Motor neuron (in vitro differentiated cells): ENCODE measurements at regions not wholly inside any gene's neighbourhood (a gene's known extent, or its start where the extent isn't known, plus 50 kb on each side); places are given as distances from the start of the nearest gene placed in this dataset.
A peak's percentile ranks its signal among the peaks of the same experiment; 100 is the strongest.
"Not testable (repeated sequence)": the region's sequence is repeated elsewhere in the genome, so short reads cannot be mapped to it uniquely, and the experiment has no call there.

Source experiments
- ATAC-seq, 8 experiments: fragments of 200-7000 bp; cut with Tn5 transposase; replicated peaks in 6 of 8; 2 replicates each; pipeline ENCODE4 v1.8.0; 2021; ENCODE audit warnings: mild to moderate bottlenecking in 8 of 8, moderate library complexity in 8 of 8
- H3K27ac ChIP-seq, 2 donors: fragments of 250-450 bp; sonication (Bioruptor Pico); 2 replicates each; pipeline ENCODE4 v1.9.0; 2021; ENCODE audit warnings: antibody characterized with exemption in 2 of 2, mild to moderate bottlenecking in 2 of 2, moderate library complexity in 1 of 2
- H3K4me1 ChIP-seq, 2 donors: fragments of 250-450 bp; sonication (Bioruptor Pico); replicated peaks in 1 of 2; 2 replicates each; pipeline ENCODE4 v1.6.1; 2021; ENCODE audit warnings: antibody characterized with exemption in 2 of 2, mild to moderate bottlenecking in 2 of 2, moderate library complexity in 1 of 2
- H3K4me3 ChIP-seq, 5 donors: fragments of 250-450 bp; sonication (Bioruptor Pico); 2 replicates each; pipeline ENCODE4 v1.9.0; 2021; ENCODE audit warnings: antibody characterized with exemption in 5 of 5, mild to moderate bottlenecking in 5 of 5, moderate library complexity in 4 of 5
- WGBS, 10 experiments: fragments of 450-650 bp; shearing (Covaris generic); methylation state at CpG; one replicate each; pipeline ENCODE4 v1.0.0; 2022; 5-methylcytosine and 5-hydroxymethylcytosine counted together
- in situ Hi-C, 9 experiments: fragments of 400-800 bp; cut with MboI; loops; one replicate each; pipeline ENCODE4 v1.15.0; 2021; ENCODE audit warnings: low sequenced_read_pairs in 9 of 9, low pct_unique_long_range_greater_than_20kb in 2 of 9; ENCODE audit not compliant: unreplicated experiment in 9 of 9

DNA sequence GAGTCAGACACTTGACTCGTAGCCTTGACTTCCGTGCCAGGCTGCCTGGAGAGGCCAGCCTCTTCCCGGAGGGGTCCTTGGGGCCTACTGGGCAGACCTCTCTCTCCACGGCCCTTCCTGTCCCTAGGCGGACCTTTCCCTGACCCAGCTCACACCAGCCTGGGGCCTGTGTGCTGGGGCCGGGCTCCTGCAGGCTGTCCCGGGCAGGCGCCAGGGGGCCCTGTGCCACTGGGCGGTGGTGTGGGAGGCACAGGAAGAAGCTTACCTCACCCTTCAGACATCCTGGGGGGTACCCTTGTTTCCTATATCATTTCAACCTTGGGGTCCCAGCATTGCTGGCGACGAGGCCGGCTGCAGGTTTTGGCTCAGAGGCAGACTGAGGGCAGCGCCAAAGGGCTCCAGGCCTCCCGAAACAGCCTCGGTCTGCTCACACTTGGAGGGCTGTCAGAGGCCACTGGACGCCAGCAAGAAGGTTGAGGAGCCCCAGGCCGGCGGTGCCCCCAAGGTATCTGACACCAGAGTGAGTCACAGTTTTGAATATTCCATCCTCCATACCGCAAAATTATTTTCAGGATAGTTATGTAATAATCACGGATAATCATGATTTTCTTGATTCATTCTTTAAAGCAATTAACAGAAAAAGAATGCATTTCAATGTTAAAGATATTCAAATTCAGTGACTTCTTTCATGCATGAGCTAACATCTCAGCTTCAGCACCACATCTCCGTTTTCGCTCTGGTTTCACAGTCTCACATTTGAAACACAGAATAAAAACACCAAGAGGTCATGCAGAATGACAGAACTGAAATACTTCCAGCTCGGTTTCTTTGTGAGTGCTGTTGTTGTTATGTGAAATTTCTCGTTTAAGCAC lies 3967.6 kb upstream of the TPTE start:
- no CpG with 5 or more reads among the region's 24 CpGs for WGBS, 10 experiments
- in situ Hi-C loops, result not testable (repeated sequence)
- ATAC-seq, result peak in 6 of 8 experiments; percentile 3 to 61 (median 22)

DNA sequence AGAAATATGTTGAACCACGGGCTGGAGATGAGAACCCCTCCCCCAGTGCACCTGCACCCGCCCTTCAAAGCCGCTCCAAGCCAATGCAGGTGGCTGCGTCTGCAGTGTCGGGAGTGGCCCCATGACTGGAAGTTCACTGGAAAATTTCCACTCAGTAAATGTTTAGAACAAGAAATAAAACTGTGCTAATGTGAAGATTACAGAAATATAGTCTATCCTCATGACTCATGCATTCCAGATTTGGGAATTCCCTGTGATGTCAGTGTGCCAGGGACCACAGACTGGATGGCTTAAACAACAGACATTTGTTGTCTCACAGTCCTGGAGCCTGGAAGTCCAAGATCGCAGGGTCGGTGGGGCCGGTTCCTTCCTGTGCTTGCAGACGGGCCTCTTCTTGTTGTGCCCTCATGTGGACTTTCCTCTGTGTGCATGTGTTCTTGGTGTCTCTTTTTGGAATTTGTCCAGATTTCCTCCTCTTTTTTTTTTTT lies 3967.0 kb upstream of the TPTE start:
- peak; percentile 30 to 89 (median 42) for ATAC-seq
- WGBS, 10 experiments, result no CpG with 5 or more reads among the region's 9 CpGs
- H3K4me1 ChIP-seq, H3K4me3 ChIP-seq, H3K27ac ChIP-seq, in situ Hi-C loops: not testable (repeated sequence)

More for the DNA sequence above, 3967.6 kb upstream of the TPTE start:
- not testable (repeated sequence) for H3K4me1 ChIP-seq, H3K4me3 ChIP-seq, H3K27ac ChIP-seq

DNA sequence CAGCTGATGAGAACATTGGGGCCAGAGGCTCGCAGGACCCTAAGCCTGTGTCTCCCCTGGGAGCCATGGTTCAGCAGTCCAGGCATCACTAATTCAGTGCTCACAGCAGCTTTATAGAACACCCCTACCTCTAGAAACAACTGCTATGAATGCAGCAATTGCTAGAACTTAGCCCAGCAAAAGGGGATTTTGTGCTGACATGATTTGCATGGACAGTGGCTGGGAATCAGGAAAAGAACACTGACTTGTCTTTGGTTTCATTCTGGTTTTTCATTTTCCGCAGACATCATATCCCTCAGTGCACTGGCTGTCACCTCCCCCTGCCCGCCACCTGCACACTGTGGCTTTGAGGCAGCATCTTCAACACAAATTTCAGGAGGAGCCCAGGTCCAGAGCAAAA lies 3964.9 kb upstream of the TPTE start:
- peak in 1 of 8 experiments; percentile 21 for ATAC-seq
- H3K27ac ChIP-seq, H3K4me3 ChIP-seq, in situ Hi-C loops, H3K4me1 ChIP-seq: not testable (repeated sequence)
- WGBS, 10 experiments, result no CpG with 5 or more reads among the region's 3 CpGs

DNA sequence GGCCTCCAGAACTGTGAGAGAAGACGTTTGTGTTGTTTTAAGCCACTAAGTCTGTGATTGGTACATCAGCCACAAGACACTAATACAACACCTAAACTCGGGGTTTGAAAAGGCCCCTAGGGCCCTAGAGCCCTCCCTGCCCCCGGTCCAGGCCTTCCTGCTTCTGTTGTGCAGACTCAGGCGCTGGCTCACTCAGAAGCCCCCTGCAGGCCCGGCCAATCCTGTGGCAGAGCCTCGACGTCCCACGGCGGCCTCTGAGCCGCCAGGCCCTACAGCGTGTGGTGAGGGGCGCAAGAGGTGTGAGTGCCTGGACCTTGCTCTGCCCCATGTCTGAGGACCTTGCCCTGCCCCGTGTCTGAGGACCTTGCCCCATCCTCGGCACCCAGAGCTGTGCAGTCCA lies 3964.0 kb upstream of the TPTE start:
- no CpG with 5 or more reads among the region's 14 CpGs for WGBS, 10 experiments
- in situ Hi-C loops, H3K27ac ChIP-seq, H3K4me1 ChIP-seq, ATAC-seq, H3K4me3 ChIP-seq: not testable (repeated sequence)

DNA sequence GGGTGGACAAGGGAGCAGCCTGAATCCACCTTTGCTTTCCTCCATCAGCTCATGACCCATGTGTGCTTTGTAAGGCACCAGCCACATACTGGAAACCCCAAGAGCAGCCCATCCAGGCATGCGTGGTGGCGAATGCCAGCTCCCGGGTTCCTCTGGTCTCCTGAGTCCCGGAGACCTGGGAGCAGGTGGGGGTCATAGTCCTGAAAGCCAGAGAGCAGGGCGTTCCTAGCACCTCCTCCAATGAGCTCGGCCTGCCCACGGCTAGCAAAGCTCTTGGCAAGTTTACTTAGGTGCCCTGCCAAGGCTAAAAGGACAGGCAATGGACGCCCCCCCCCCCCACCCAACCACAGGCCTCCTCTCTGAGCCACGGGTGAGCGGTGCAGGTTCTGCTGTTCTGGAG lies 3960.2 kb upstream of the TPTE start:
- no CpG with 5 or more reads among the region's 10 CpGs for WGBS, 10 experiments
- ATAC-seq, in situ Hi-C loops, H3K4me1 ChIP-seq, H3K4me3 ChIP-seq, H3K27ac ChIP-seq: not testable (repeated sequence)

DNA sequence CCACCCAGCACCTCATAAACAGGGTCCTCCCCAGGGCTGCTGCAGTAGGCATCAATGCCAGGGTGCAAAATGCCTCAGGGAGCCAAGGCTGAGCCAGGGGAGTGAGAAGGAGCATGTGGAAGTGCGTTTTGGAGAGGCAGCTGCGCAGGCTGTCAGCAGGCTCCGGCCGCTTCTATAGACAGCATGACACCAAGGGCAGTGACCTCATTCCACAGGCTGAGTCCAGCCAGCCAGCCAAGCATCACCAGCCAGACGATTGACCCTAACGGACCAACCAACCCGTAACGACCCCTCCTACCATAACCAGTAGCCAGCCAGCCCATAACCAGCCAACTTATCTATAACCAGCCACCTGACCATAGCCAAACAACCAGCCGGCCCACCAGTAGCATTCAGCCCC lies 3959.8 kb upstream of the TPTE start:
- H3K4me1 ChIP-seq, H3K4me3 ChIP-seq, in situ Hi-C loops, ATAC-seq, H3K27ac ChIP-seq: not testable (repeated sequence)
- WGBS, 10 experiments, result no CpG with 5 or more reads among the region's 9 CpGs

DNA sequence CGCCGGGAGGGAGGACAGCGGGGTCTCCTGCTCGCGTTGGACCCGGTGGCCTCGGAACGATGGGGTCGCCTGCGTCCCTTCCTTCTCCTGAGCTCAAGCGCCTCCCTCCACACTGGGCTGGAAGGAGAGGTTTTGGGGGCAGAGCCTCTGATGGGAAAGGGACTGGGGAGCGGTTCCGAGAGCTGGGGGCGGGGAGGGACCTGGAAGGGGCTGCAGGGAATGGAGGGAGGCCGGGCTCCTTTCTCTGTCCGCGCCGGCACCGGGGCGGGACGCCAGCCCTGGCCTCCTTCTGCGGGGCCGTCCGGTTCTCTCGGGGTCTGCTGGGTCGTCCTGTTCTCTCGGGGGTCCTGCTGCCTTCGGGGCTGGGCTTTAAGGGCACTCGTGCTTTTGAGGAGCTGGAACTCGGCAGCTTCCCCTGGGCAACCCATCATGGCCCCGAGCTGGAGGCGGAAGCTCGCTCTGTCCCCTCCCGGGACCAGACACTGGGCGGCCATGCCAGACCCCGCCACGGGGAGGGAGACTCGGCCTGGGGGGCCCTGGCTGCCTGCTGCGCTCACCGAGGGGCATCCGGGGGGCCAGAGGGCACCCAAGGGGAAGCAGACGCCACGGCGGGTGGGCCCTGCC lies 3956.7 kb upstream of the TPTE start:
- H3K4me1 ChIP-seq, H3K4me3 ChIP-seq, in situ Hi-C loops, H3K27ac ChIP-seq: not testable (repeated sequence)
- WGBS, 10 experiments, result no CpG with 5 or more reads among the region's 44 CpGs
- peak in 2 of 8 experiments; percentile 16 to 41 for ATAC-seq

DNA sequence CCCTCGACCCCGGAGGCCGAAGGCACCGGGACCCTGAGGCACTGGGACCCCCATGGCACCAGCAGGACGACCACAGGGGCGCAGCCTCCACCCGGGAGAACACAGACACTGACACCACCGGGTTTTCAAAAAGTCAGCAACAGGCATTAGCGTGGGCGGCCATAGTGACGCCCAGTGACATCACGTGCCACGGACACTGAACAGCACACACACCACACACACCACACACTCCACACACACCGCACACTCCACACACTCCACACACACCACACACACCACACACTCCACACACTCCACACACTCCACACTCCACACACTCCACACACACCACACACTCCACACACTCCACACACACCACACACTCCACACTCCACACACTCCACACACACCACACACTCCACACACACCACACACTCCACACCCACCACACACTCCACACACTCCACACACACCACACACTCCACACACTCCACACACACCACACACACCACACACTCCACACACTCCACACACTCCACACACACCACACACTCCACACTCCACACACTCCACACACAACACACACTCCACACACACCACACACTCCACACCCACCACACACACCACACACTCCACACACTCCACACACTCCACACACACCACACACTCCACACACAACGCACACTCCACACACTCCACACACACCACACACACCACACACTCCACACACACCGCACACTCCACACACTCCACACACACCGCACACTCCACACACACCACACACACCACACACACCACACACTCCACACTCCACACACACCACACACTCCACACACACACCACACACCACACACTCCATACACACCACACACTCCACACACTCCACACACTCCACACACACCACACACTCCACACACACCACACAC lies 3955.9 kb upstream of the TPTE start:
- H3K27ac ChIP-seq, H3K4me1 ChIP-seq, H3K4me3 ChIP-seq, in situ Hi-C loops: not testable (repeated sequence)
- ATAC-seq, result peak in 3 of 8 experiments; percentile 18 to 41 (median 34)
- WGBS, 10 experiments, result 0% methylated on average over 2 of the region's 17 CpGs; no CpG with 5 or more reads in 9 of the 10 experiments

DNA sequence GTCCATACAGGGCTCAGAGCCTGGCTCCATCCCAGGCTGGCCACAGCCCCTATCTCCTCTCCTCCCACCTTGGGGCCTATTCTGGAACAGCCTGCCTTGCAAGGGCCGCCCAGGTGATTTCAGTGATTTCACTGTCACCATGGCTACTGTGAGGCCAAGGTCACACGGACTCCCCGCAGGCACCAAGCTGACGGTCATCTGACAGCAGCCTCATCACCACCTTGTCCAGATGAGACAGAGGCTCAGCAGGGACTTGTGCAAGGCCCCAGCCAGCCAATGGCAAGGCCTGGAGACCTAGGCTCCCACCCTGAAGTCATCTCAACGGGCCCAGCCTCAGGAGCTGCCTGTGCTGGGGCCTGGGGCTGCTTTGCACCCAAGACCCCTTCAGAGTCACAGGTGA lies 3953.8 kb upstream of the TPTE start:
- peak in 5 of 8 experiments; percentile 47 to 80 (median 71) for ATAC-seq
- H3K27ac ChIP-seq, in situ Hi-C loops, H3K4me3 ChIP-seq, H3K4me1 ChIP-seq: not testable (repeated sequence)
- WGBS, 10 experiments, result no CpG with 5 or more reads among the region's 5 CpGs

DNA sequence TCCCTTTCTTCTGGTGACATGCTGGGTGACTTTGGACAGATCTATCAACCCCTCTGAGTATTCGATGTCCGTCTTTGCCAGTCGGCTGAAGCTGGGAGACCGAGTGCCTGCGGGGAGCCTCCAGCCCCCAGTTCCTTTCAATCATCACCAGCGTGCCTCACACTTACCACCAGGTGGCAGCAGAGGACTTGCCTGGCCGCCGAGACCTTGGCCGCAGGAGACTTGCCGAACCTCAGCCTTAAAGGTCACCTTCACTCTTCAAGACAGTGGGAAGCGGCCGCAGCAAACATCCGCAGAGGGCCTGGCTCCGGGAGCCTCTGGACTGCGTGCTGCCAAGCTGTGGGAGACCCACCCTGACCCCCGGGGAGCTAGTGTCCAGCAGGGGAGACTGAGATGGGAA lies 3952.2 kb upstream of the TPTE start:
- WGBS, 10 experiments, result no CpG with 5 or more reads among the region's 16 CpGs
- ATAC-seq, result peak; percentile 39 to 81 (median 59)

DNA sequence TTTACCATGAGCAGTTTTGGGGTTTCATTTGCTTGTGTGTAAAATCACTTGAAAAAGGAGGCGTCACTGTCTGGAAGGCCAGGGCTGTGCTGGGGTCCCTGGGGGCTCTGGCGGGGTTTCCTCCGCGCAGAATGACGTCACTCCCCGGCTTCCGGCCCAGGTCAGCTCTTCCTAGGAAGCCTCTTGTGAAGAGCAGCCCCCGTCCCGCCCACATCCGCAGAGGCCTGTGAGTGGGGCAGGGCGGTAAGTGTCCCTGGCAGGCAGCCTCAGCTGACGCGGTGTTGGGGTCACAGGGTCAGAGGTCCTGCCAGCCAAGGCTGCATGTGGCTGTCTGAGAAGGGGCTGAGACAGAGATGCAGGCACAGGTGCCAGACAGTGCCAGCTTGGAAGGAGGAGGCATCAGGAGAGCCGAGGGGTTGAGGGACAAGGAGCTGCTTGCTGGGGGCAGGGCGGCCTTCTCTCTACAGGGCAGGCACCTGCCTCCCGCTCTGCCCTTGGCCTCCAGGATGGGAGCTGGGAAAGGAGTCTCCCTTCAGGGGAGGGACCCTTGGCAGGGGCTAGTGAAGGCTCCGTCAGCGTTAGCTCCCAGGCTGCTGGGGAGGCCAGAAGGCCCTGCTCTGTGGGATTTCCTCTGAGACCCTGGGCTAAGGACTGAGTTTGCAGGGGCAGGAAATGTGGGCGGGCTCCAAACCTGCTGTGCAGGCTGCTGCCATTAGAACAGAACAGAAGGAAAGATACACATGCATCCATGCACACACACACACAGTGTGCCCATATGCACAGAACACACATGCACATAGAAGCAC lies 3951.6 kb upstream of the TPTE start:
- no CpG with 5 or more reads among the region's 19 CpGs for WGBS, 10 experiments
- H3K4me3 ChIP-seq, H3K27ac ChIP-seq, H3K4me1 ChIP-seq, in situ Hi-C loops: not testable (repeated sequence)
- peak; percentile 55 to 68 (median 62) for ATAC-seq

More for the DNA sequence above, 3952.2 kb upstream of the TPTE start:
- H3K4me3 ChIP-seq, in situ Hi-C loops, H3K4me1 ChIP-seq, H3K27ac ChIP-seq: not testable (repeated sequence)

DNA sequence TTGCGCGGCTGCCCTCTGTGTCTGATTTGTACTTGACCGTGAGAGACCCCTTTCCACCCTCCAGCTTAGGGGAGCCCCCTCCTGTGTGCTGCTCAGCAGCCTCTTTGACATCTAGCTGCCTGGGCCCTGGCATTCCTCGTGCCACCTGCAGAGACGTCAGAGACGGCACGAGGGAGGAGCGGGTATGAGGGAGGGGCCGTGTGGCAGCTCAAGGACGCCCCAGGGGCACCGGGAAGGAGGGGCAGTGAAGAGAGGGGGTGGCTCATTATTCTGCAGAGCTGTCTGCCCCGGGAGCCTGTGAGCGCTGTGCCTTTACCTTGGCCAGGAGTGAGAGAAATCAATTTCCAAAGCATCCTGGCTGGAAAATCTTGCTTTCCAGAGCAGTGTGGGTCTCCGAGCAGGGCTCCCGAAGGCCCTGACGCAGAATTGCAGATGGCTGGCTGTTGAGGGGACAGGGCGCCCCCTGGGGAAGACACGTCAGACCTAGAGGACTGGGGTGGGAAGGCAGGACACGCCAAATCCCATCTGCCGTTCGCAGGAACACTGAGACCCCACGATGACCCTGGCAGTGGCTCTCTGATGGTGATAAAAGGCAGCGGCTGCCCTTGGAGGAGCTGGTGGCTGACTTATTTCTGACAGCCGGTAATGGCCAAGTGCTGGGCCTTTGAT lies 3950.5 kb upstream of the TPTE start:
- no CpG with 5 or more reads among the region's 24 CpGs for WGBS, 10 experiments
- in situ Hi-C loops, H3K4me1 ChIP-seq, H3K4me3 ChIP-seq, H3K27ac ChIP-seq: not testable (repeated sequence)
- peak in 5 of 8 experiments; percentile 23 to 55 (median 37) for ATAC-seq
